Transverse colon (tissue), 4 donors: ENCODE measurements at regions not wholly inside any gene's neighbourhood (a gene's known extent, or its start where the extent isn't known, plus 50 kb on each side); places are given as distances from the start of the nearest gene placed in this dataset.

Source experiments
- EP300 ChIP-seq: sonication (generic); formaldehyde crosslinking; IDR thresholded peaks from one replicate; pipeline ENCODE4 v1.6.1; 2017; ENCODE audit warnings: antibody characterized with exemption, low read depth
- POLR2A ChIP-seq: fragments of 450-650 bp; IDR thresholded peaks from one replicate; pipeline ENCODE4 v1.6.1; 2016; ENCODE audit warnings: antibody characterized with exemption, mild to moderate bottlenecking, moderate library complexity
- POLR2AphosphoS5 ChIP-seq, 3 donors: sonication (generic); formaldehyde crosslinking; IDR thresholded peaks; one replicate each; pipeline ENCODE4 v1.6.1; 2016; ENCODE audit warnings: antibody characterized with exemption in 3 of 3
- TF ChIP-seq, protein P1 (sequence below), 5 experiments: fragments of 200-600 bp in 3 of 5; fragments of 450-650 bp in 2 of 5; sonication (generic) in 3 of 5; IDR thresholded peaks; 1 replicate in 2 of 5; 2 replicates in 3 of 5; pipeline ENCODE4 v1.5.1; 2016 to 2017; ENCODE audit warnings: antibody characterized with exemption in 5 of 5, inconsistent platforms in 3 of 5, mild to moderate bottlenecking in 2 of 5, moderate library complexity in 1 of 5

- TF ChIP-seq, protein P1, sequence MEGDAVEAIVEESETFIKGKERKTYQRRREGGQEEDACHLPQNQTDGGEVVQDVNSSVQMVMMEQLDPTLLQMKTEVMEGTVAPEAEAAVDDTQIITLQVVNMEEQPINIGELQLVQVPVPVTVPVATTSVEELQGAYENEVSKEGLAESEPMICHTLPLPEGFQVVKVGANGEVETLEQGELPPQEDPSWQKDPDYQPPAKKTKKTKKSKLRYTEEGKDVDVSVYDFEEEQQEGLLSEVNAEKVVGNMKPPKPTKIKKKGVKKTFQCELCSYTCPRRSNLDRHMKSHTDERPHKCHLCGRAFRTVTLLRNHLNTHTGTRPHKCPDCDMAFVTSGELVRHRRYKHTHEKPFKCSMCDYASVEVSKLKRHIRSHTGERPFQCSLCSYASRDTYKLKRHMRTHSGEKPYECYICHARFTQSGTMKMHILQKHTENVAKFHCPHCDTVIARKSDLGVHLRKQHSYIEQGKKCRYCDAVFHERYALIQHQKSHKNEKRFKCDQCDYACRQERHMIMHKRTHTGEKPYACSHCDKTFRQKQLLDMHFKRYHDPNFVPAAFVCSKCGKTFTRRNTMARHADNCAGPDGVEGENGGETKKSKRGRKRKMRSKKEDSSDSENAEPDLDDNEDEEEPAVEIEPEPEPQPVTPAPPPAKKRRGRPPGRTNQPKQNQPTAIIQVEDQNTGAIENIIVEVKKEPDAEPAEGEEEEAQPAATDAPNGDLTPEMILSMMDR (IDR thresholded peaks at IDR 0.05): no peak
- no peak for TF ChIP-seq POLR2A
- TF ChIP-seq POLR2AphosphoS5 (IDR thresholded peaks at IDR 0.05): no peak
- TF ChIP-seq EP300: no peak
Observed at GRCh38 chr11:90919332-90919731, 696.5 kb upstream of the CHORDC1 start.
